Keratinocyte (primary cell): ENCODE measurements at regions not wholly inside any gene's neighbourhood (a gene's known extent, or its start where the extent isn't known, plus 50 kb on each side); places are given as distances from the start of the nearest gene placed in this dataset.

Experiments
- DNase-seq: peaks from one replicate; pipeline ENCODE4 v3.0.0-alpha.2; 2011; ENCODE audit warnings: low read depth, missing footprints, low spot score
- FAIRE-seq: peaks from 2 replicates; lab custom pipeline; 2011; peaks lifted over from hg19 to GRCh38; lab: Jason Lieb, UNC
- H2AFZ ChIP-seq: 2 replicates; pipeline ENCODE4 v1.6.0; 2012; ENCODE audit warnings: low read length, control low read depth, inconsistent platforms; ENCODE audit not compliant: control insufficient read depth
- H3K27ac ChIP-seq: 2 replicates; pipeline ENCODE4 v1.5.1; 2011; ENCODE audit warnings: low read length; ENCODE audit not compliant: control insufficient read depth, insufficient read depth
- H3K27me3 ChIP-seq: 3 replicates; pipeline ENCODE4 v1.6.0; 2011; ENCODE audit warnings: low read length; ENCODE audit not compliant: control insufficient read depth, insufficient read depth; ENCODE audit errors: extremely low read depth
- H3K36me3 ChIP-seq, 2 experiments: 2 replicates in 1 of 2; 3 replicates in 1 of 2; pipeline ENCODE4 v1.5.1; 2011; ENCODE audit warnings: low read length in 2 of 2, mild to moderate bottlenecking in 1 of 2; ENCODE audit not compliant: control insufficient read depth in 2 of 2, insufficient read depth in 2 of 2; ENCODE audit errors: extremely low read depth in 1 of 2
- H3K4me1 ChIP-seq: 3 replicates; pipeline ENCODE4 v1.5.1; 2011; ENCODE audit warnings: low read length; ENCODE audit not compliant: control insufficient read depth, insufficient read depth; ENCODE audit errors: extremely low read depth
- H3K4me2 ChIP-seq: 3 replicates; pipeline ENCODE4 v1.6.0; 2011; ENCODE audit warnings: low read depth, low read length; ENCODE audit not compliant: control insufficient read depth, insufficient read depth; ENCODE audit errors: extremely low read depth
- H3K4me3 ChIP-seq, 3 experiments: fragments of 200-600 bp in 1 of 3; sonication (generic) in 1 of 3; 2 replicates in 2 of 3; 3 replicates in 1 of 3; pipeline ENCODE4 v1.5.1; 2011 to 2016; ENCODE audit warnings: low read length in 3 of 3, mild to moderate bottlenecking in 3 of 3, control low read depth in 2 of 3, inconsistent platforms in 1 of 3, low read depth in 1 of 3, mixed read lengths in 1 of 3, mixed run types in 1 of 3, moderate library complexity in 1 of 3; ENCODE audit not compliant: control insufficient read depth in 2 of 3, insufficient read depth in 2 of 3; ENCODE audit errors: extremely low read depth in 1 of 3
- H3K79me2 ChIP-seq: 2 replicates; pipeline ENCODE4 v1.6.0; 2012; ENCODE audit warnings: low read length; ENCODE audit not compliant: control insufficient read depth, insufficient read depth
- H3K9ac ChIP-seq: 3 replicates; pipeline ENCODE4 v1.6.0; 2011; ENCODE audit warnings: low read length; ENCODE audit not compliant: control insufficient read depth, insufficient read depth; ENCODE audit errors: extremely low read depth
- H3K9me1 ChIP-seq: 3 replicates; pipeline ENCODE4 v1.6.0; 2011; ENCODE audit warnings: low read length; ENCODE audit not compliant: control insufficient read depth, insufficient read depth; ENCODE audit errors: extremely low read depth
- H3K9me3 ChIP-seq: 2 replicates; pipeline ENCODE4 v1.5.1; 2012; ENCODE audit warnings: low read depth, low read length; ENCODE audit not compliant: control insufficient read depth
- H4K20me1 ChIP-seq: 3 replicates; pipeline ENCODE4 v1.6.0; 2011; ENCODE audit warnings: low read length; ENCODE audit not compliant: control insufficient read depth, insufficient read depth; ENCODE audit errors: extremely low read depth
- CTCF ChIP-seq, 3 experiments: IDR thresholded peaks in 1 of 3; conservative IDR thresholded peaks in 1 of 3; optimal IDR thresholded peaks in 1 of 3; 2 replicates in 2 of 3; 3 replicates in 1 of 3; pipeline versions ENCODE3 to v1.5.1; 2011; ENCODE audit warnings: low read length in 3 of 3, mild to moderate bottlenecking in 3 of 3, moderate library complexity in 2 of 3, control low read depth in 1 of 3, inconsistent platforms in 1 of 3; ENCODE audit not compliant: insufficient read depth in 2 of 3; ENCODE audit errors: extremely low read depth in 1 of 3
- EZH2 ChIP-seq: IDR thresholded peaks from one replicate; pipeline ENCODE4 v1.6.1; 2012; ENCODE audit warnings: inconsistent platforms, mild to moderate bottlenecking, low read length, moderate library complexity
- dilution Hi-C: fragments of 300-500 bp; cut with MboI; formaldehyde crosslinking; loops from one replicate; pipeline ENCODE4 v1.7.0; 2020; ENCODE audit warnings: low sequenced_read_pairs; ENCODE audit not compliant: extremely low pct_ligation_motif_present

- H3K27me3 ChIP-seq = no peaks in the 10 kb centered on the region
- no peak for FAIRE-seq
Observed at GRCh38 chr2:5389740-5390139, 302.4 kb upstream of the SOX11 start.

GRCh38 chr2:5391362-5391761 lies 300.8 kb upstream of the SOX11 start:
- Histone ChIP-seq H3K27ac (no peak overlapping the region), H3K9me3 (no peaks in the 10 kb centered on the region), H3K79me2 (no peaks in the 10 kb centered on the region), H3K9me1 (no peaks in the 10 kb centered on the region), H3K36me3 (no peaks in the 10 kb centered on the region), H3K4me2 (no peak overlapping the region), H3K4me3 (no peak overlapping the region), H3K27me3 (no peaks in the 10 kb centered on the region), H3K9ac (no peak overlapping the region), H2AFZ (no peak overlapping the region), H4K20me1 (no peaks in the 10 kb centered on the region), H3K4me1 (no peaks in the 10 kb centered on the region)
- TF ChIP-seq EZH2 = no peak
- no peak for TF ChIP-seq CTCF (optimal IDR thresholded peaks at IDR 0.05 in 1 of 3, IDR thresholded peaks at IDR 0.05 in 1 of 3, conservative IDR thresholded peaks at IDR 0.05 in 1 of 3; ENCODE audit: extremely low read depth in 1 of 3, insufficient read depth in 2 of 3, low read length in 3 of 3)
- dilution Hi-C loops = no loop called here
- no peak for DNase-seq
- no peak for FAIRE-seq

More at GRCh38 chr2:5389740-5390139, 302.4 kb upstream of the SOX11 start:
- Histone ChIP-seq H3K4me1 (no peaks in the 10 kb centered on the region), H3K9me1 (no peaks in the 10 kb centered on the region), H2AFZ (no peak overlapping the region), H3K9me3 (no peaks in the 10 kb centered on the region), H3K36me3 (no peaks in the 10 kb centered on the region), H4K20me1 (no peaks in the 10 kb centered on the region), H3K4me2 (no peak overlapping the region), H3K27ac (no peak overlapping the region), H3K79me2 (no peaks in the 10 kb centered on the region), H3K9ac (no peak overlapping the region), H3K4me3 (no peak overlapping the region)
- dilution Hi-C loops = no loop called here
- no peak for TF ChIP-seq CTCF (optimal IDR thresholded peaks at IDR 0.05 in 1 of 3, IDR thresholded peaks at IDR 0.05 in 1 of 3, conservative IDR thresholded peaks at IDR 0.05 in 1 of 3; ENCODE audit: extremely low read depth in 1 of 3, insufficient read depth in 2 of 3, low read length in 3 of 3)
- TF ChIP-seq EZH2 = no peak
- no peak for DNase-seq
